Keratinocyte (primary cell): ENCODE measurements at regions not wholly inside any gene's neighbourhood (a gene's known extent, or its start where the extent isn't known, plus 50 kb on each side); places are given as distances from the start of the nearest gene placed in this dataset.

ENCODE experiments used
- CTCF ChIP-seq, 3 experiments: IDR thresholded peaks in 1 of 3; conservative IDR thresholded peaks in 1 of 3; optimal IDR thresholded peaks in 1 of 3; 2 replicates in 2 of 3; 3 replicates in 1 of 3; pipeline versions ENCODE3 to v1.5.1; 2011; ENCODE audit warnings: low read length in 3 of 3, mild to moderate bottlenecking in 3 of 3, moderate library complexity in 2 of 3, control low read depth in 1 of 3, inconsistent platforms in 1 of 3; ENCODE audit not compliant: insufficient read depth in 2 of 3; ENCODE audit errors: extremely low read depth in 1 of 3
- EZH2 ChIP-seq: IDR thresholded peaks from one replicate; pipeline ENCODE4 v1.6.1; 2012; ENCODE audit warnings: inconsistent platforms, mild to moderate bottlenecking, low read length, moderate library complexity

- TF ChIP-seq CTCF (optimal IDR thresholded peaks at IDR 0.05 in 1 of 3, IDR thresholded peaks at IDR 0.05 in 1 of 3, conservative IDR thresholded peaks at IDR 0.05 in 1 of 3; ENCODE audit: extremely low read depth in 1 of 3, insufficient read depth in 2 of 3, low read length in 3 of 3) (no peak), EZH2 (no peak)
Observed at GRCh38 chr5:24777392-24777791, 132.6 kb upstream of the CDH10 start.
